ENCODE measurements at regions not wholly inside any gene's neighbourhood (a gene's known extent, or its start where the extent isn't known, plus 50 kb on each side); places are given as distances from the start of the nearest gene placed in this dataset.

GRCh38 chr11:45428541-45429230 is 142.5 kb upstream of the SYT13 start:
- TF ChIP-seq SUZ12 (IDR thresholded peaks at IDR 0.05) (no peak), TARDBP (IDR thresholded peaks at IDR 0.05) (no peak), ZNF384 (IDR thresholded peaks at IDR 0.05) (no peak), FOXK2 (IDR thresholded peaks at IDR 0.05) (no peak), ARNT (IDR thresholded peaks at IDR 0.05) (no peak), CTBP1 (IDR thresholded peaks at IDR 0.05; ENCODE audit: borderline replicate concordance) (no peak), FOXM1 (IDR thresholded peaks at IDR 0.05; ENCODE audit: borderline replicate concordance) (no peak), BHLHE40 (IDR thresholded peaks at IDR 0.05; ENCODE audit: borderline replicate concordance) (no peak), HDGF (IDR thresholded peaks at IDR 0.05; ENCODE audit: borderline replicate concordance) (no peak), LEF1 (IDR thresholded peaks at IDR 0.05; ENCODE audit: borderline replicate concordance) (no peak), SP1 (IDR thresholded peaks at IDR 0.05) (no peak), FOXA1 (IDR thresholded peaks at IDR 0.05) (no peak), NFRKB (IDR thresholded peaks at IDR 0.05) (no peak)
- TF ChIP-seq, protein P1, sequence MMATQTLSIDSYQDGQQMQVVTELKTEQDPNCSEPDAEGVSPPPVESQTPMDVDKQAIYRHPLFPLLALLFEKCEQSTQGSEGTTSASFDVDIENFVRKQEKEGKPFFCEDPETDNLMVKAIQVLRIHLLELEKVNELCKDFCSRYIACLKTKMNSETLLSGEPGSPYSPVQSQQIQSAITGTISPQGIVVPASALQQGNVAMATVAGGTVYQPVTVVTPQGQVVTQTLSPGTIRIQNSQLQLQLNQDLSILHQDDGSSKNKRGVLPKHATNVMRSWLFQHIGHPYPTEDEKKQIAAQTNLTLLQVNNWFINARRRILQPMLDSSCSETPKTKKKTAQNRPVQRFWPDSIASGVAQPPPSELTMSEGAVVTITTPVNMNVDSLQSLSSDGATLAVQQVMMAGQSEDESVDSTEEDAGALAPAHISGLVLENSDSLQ (IDR thresholded peaks at IDR 0.05) = no peak
